ENCODE measurements at regions not wholly inside any gene's neighbourhood (a gene's known extent, or its start where the extent isn't known, plus 50 kb on each side); places are given as distances from the start of the nearest gene placed in this dataset.

- no peak for TF ChIP-seq SIN3A (conservative IDR thresholded peaks at IDR 0.05 in 1 of 2, IDR thresholded peaks at IDR 0.05 in 1 of 2; ENCODE audit: low read depth in 1 of 2, low read length in 2 of 2)
Measured at GRCh38 chr13:56864451-56864850, 276.3 kb upstream of the PRR20A start (continued).

All from H1 (cell line).